ENCODE measurements at regions not wholly inside any gene's neighbourhood (a gene's known extent, or its start where the extent isn't known, plus 50 kb on each side); places are given as distances from the start of the nearest gene placed in this dataset.

GRCh38 chr4:125365731-125366130, 51.0 kb downstream of the FAT4 start:
- Histone ChIP-seq H3K4me1 (ENCODE audit: control insufficient read depth in 2 of 2, insufficient read depth in 2 of 2, low read length in 2 of 2) (no peaks in the 10 kb centered on the region), H3K36me3 (replicated peaks in 1 of 2; ENCODE audit: control extremely low read depth in 1 of 2, control insufficient read depth in 1 of 2, extremely low read depth in 1 of 2, insufficient read depth in 2 of 2, low read length in 1 of 2) (no peaks in the 10 kb centered on the region), H3K27ac (ENCODE audit: low read length in 2 of 2) (no peak overlapping the region), H3K9me3 (ENCODE audit: control extremely low read depth in 1 of 3, control insufficient read depth in 2 of 3, insufficient read depth in 1 of 3, low read length in 2 of 3) (no peaks in the 10 kb centered on the region), H3K4me2 (replicated peaks; ENCODE audit: low read depth, low read length, poor library complexity, severe bottlenecking) (no peak overlapping the region), H3K27me3 (replicated peaks in 1 of 4; ENCODE audit: control extremely low read depth in 1 of 4, control insufficient read depth in 3 of 4, insufficient read depth in 4 of 4, low read length in 3 of 4) (no peaks in the 10 kb centered on the region), H2AFZ (ENCODE audit: insufficient read depth, low read depth, low read length, poor library complexity, severe bottlenecking) (no peak overlapping the region), H4K20me1 (ENCODE audit: control insufficient read depth, insufficient read depth, low read length, poor library complexity, severe bottlenecking) (no peaks in the 10 kb centered on the region), H3K4me3 (ENCODE audit: control extremely low read depth in 1 of 5, extremely low read depth in 1 of 5, insufficient read depth in 1 of 5, low read depth in 2 of 5, low read length in 4 of 5) (no peak overlapping the region), H3K79me2 (ENCODE audit: control insufficient read depth, insufficient read depth, low read length) (no peaks in the 10 kb centered on the region), H3K9ac (ENCODE audit: low read length) (no peak overlapping the region)
- no peak for TF ChIP-seq EZH2 (IDR thresholded peaks at IDR 0.05; ENCODE audit: borderline replicate concordance, insufficient read depth, low read depth, low read length, poor library complexity, severe bottlenecking)
- no peak for TF ChIP-seq CTCF (IDR thresholded peaks at IDR 0.05)
- Mint-ChIP-seq H3K9me3 (ENCODE audit: insufficient read depth) (peaks cover 6% of the 10 kb centered on the region), H3K4me3 (no peak overlapping the region), H3K4me1 (no peaks in the 10 kb centered on the region), H3K27me3 (no peaks in the 10 kb centered on the region), H3K27ac (no peak overlapping the region)
- ATAC-seq (ENCODE audit: low read depth), result no peak
- DNase-seq, result no peak
- CTCF ChIA-PET, result no interaction called here
- 92% methylated on average over 10 of the region's 11 CpGs for WGBS (ENCODE audit: insufficient coverage)
- POLR2A ChIA-PET, result no interaction called here
- intact Hi-C loops (cut with micrococcal nuclease), result no loop called here

DNA sequence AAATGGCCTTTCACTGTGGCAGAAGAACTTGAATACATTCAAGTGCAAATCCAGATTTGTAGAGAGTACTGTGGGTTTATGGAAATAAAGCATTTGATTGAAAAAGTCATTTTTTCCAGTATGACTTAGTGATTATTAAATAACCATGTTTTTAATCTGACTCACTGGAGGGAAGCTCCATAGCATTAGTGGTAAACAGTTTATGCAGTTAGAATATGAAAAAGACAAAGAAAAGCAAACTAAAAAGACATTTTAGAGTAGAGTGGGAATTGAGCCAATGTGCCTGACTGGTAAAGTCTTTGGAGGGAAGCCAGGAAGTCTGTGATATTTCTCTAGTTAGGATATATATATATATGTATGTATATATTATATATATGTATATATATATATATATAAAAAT, 53.4 kb downstream of the FAT4 start:
- H3K27ac ChIP-seq (ENCODE audit: low read length in 2 of 2), result no peak overlapping the region
- H3K79me2 ChIP-seq (ENCODE audit: control insufficient read depth, insufficient read depth, low read length), result no peaks in the 10 kb centered on the region
- intact Hi-C loops (cut with micrococcal nuclease), result no loop called here
- Mint-ChIP-seq H3K4me3 (no peak overlapping the region), H3K4me1 (no peaks in the 10 kb centered on the region), H3K9me3 (ENCODE audit: insufficient read depth) (peaks cover 2% of the 10 kb centered on the region), H3K27ac (no peak overlapping the region), H3K27me3 (no peaks in the 10 kb centered on the region)
- ChIA-PET CTCF (no interaction called here), POLR2A (no interaction called here)
- no peaks in the 10 kb centered on the region for H3K27me3 ChIP-seq (replicated peaks in 1 of 4; ENCODE audit: control extremely low read depth in 1 of 4, control insufficient read depth in 3 of 4, insufficient read depth in 4 of 4, low read length in 3 of 4)
- H3K4me2 ChIP-seq (replicated peaks; ENCODE audit: low read depth, low read length, poor library complexity, severe bottlenecking), result no peak overlapping the region
- TF ChIP-seq EZH2 (IDR thresholded peaks at IDR 0.05; ENCODE audit: borderline replicate concordance, insufficient read depth, low read depth, low read length, poor library complexity, severe bottlenecking) (no peak), CTCF (IDR thresholded peaks at IDR 0.05) (no peak)
- DNase-seq, result no peak
- H3K4me1 ChIP-seq (ENCODE audit: control insufficient read depth in 2 of 2, insufficient read depth in 2 of 2, low read length in 2 of 2), result no peaks in the 10 kb centered on the region
- no peaks in the 10 kb centered on the region for H3K9me3 ChIP-seq (ENCODE audit: control extremely low read depth in 1 of 3, control insufficient read depth in 2 of 3, insufficient read depth in 1 of 3, low read length in 2 of 3)
- ATAC-seq (ENCODE audit: low read depth), result no peak
- H2AFZ ChIP-seq (ENCODE audit: insufficient read depth, low read depth, low read length, poor library complexity, severe bottlenecking), result no peak overlapping the region
- no peaks in the 10 kb centered on the region for H4K20me1 ChIP-seq (ENCODE audit: control insufficient read depth, insufficient read depth, low read length, poor library complexity, severe bottlenecking)
- no peaks in the 10 kb centered on the region for H3K36me3 ChIP-seq (replicated peaks in 1 of 2; ENCODE audit: control extremely low read depth in 1 of 2, control insufficient read depth in 1 of 2, extremely low read depth in 1 of 2, insufficient read depth in 2 of 2, low read length in 1 of 2)
- no peak overlapping the region for H3K4me3 ChIP-seq (ENCODE audit: control extremely low read depth in 1 of 5, extremely low read depth in 1 of 5, insufficient read depth in 1 of 5, low read depth in 2 of 5, low read length in 4 of 5)
- H3K9ac ChIP-seq (ENCODE audit: low read length), result no peak overlapping the region

All from B cell (primary cell).